Rectal smooth muscle tissue (tissue), 1 donor: ENCODE measurements at regions not wholly inside any gene's neighbourhood (a gene's known extent, or its start where the extent isn't known, plus 50 kb on each side); places are given as distances from the start of the nearest gene placed in this dataset.
"Not testable (repeated sequence)": the region's sequence is repeated elsewhere in the genome, so short reads cannot be mapped to it uniquely, and the experiment has no call there.

ENCODE experiments used
- H3K27ac ChIP-seq: one replicate; pipeline ENCODE4 v1.7.0; 2013; ENCODE audit warnings: low read depth, low read length, inconsistent platforms
- H3K27me3 ChIP-seq: one replicate; pipeline ENCODE4 v1.7.0; 2013; ENCODE audit warnings: low read length; ENCODE audit not compliant: control insufficient read depth, insufficient read depth
- H3K36me3 ChIP-seq: one replicate; pipeline ENCODE4 v1.7.0; 2013; ENCODE audit warnings: low read length; ENCODE audit not compliant: control insufficient read depth, insufficient read depth
- H3K4me1 ChIP-seq: one replicate; pipeline ENCODE4 v1.7.0; 2013; ENCODE audit warnings: low read length; ENCODE audit not compliant: control insufficient read depth, insufficient read depth
- H3K4me3 ChIP-seq: one replicate; pipeline ENCODE4 v1.7.0; 2013; ENCODE audit warnings: low read length
- H3K9ac ChIP-seq: one replicate; pipeline ENCODE4 v1.7.0; 2013; ENCODE audit warnings: low read length

DNA sequence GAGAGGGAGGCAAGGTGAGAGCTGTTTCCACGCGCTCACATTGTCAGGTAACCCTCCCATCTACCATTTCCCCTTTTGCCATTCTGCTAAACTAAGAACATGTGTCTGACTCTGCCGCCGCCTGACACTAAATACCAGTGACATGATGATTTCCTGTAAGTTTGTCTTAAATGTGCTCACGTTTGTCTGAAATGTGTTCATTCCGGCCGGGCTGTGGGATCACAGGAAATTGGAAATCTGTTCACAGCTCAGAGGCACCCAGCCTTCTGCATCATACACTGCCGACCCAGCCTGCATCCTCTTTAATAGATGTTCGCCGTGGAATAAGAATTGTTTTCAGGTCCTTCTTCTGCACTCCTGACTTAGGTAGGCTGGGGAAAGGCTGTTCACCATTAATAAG is 336.2 kb upstream of the PPARGC1A start:
- Histone ChIP-seq H3K36me3 (no peaks in the 10 kb centered on the region), H3K4me1 (no peaks in the 10 kb centered on the region), H3K4me3 (no peak overlapping the region), H3K9ac (no peak overlapping the region), H3K27me3 (no peaks in the 10 kb centered on the region), H3K27ac (no peak overlapping the region)

DNA sequence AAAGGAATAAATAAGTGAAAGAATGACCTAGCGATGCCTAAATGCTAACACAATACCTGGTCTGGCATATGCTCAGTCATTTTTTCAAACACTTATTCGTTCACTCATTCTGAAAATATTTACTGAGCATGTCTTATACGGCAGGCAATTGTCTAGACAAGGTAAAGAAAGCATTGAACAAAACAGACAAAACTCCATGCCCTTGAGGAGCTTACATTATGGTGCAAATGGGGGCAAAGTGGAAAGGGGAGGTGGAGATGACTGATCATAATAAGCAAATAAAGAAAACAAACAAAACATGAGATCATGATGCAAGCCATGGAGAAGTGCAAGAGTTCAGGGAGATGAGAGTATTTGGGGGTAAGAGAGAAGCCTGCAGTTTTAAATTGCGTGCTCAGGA is 334.6 kb upstream of the PPARGC1A start:
- H3K9ac ChIP-seq, result no peak overlapping the region
- no peak overlapping the region for H3K4me3 ChIP-seq
- H3K27me3 ChIP-seq, result no peaks in the 10 kb centered on the region
- no peaks in the 10 kb centered on the region for H3K4me1 ChIP-seq
- no peaks in the 10 kb centered on the region for H3K36me3 ChIP-seq
- H3K27ac ChIP-seq, result no peak overlapping the region

DNA sequence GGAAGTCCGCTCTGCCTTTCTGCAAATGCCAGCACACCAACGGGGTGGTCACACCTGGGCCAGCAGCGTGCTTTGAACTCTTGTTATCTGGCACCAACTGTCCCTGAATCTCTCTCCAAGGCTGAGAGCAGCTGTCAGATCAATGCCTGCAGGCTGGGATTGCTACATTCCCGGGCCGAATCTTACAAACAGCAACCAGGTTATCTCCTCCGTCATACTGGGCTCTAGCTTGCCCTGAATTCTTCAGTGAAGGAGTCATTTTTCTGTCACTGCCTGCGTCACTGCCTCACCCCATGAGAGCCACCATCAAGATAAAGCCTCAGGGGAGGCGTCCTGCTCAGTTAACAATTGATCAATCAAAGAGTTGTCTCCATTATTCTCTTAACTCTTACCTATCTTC is 329.4 kb upstream of the PPARGC1A start:
- Histone ChIP-seq H3K36me3 (no peaks in the 10 kb centered on the region), H3K27ac (no peak overlapping the region), H3K4me1 (no peaks in the 10 kb centered on the region), H3K4me3 (no peak overlapping the region), H3K27me3 (no peaks in the 10 kb centered on the region), H3K9ac (no peak overlapping the region)

DNA sequence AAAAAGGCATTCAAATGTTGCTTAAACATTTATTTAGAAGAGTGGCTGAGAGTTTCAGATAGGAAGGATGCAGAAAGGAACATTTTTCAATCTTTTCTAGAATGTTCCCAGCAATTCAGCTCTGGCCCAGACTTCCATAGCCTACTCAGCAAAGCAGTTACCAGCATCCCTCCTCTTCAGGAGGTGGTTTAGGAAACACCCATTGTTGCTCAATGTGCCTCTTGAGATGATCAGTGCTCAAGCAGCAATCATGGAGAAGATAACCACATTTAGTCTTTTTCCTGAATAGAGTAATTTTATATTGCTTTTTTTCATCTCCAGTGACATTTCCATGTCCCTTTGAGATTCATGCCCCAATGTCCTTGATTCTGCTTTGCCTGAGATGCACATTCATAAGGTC is 328.7 kb upstream of the PPARGC1A start:
- no peak overlapping the region for H3K4me3 ChIP-seq
- H3K4me1 ChIP-seq, result no peaks in the 10 kb centered on the region
- H3K9ac ChIP-seq, result no peak overlapping the region
- H3K27me3 ChIP-seq, result no peaks in the 10 kb centered on the region
- no peaks in the 10 kb centered on the region for H3K36me3 ChIP-seq
- H3K27ac ChIP-seq, result no peak overlapping the region

DNA sequence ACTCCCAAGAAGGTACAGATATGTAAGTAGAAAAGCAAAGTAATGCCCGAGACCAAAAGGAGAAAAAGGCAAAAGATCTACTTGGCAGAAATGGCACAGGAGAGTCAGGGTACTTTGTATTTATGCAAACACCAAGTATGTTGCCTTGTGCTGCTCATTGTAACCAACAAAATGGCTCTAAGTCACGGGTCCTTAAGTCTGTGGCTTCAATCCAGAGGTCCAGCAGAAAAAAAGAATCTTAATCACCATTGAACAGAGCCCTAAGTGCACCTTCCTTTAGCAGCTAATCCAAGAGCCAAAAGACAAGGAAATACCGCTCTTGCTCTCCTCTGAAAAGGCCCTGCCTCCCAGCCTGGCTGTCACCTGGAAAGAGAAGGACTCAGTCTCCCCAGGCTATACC is 324.9 kb upstream of the PPARGC1A start:
- Histone ChIP-seq H3K27me3 (no peaks in the 10 kb centered on the region), H3K36me3 (no peaks in the 10 kb centered on the region), H3K9ac (no peak overlapping the region), H3K4me1 (no peaks in the 10 kb centered on the region), H3K27ac (no peak overlapping the region), H3K4me3 (no peak overlapping the region)

DNA sequence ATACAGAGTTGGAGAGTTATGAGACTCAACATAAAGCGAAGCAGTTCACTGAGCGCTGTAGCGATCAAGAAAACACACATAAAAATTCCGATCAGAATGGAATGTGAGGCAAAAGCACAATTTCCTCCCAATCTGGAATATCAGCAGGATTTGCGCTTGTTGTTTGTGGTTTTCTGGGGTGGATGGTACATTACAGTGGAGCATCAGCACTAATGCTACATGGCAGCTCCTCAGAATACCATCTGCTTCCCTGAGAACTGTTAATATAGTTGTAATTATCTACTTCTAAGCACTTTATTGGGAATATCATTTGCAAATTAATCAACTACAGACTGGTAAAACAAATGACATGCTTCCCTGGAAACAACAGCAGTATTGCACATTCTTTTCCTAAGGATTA is 324.1 kb upstream of the PPARGC1A start:
- H3K27ac ChIP-seq, result no peak overlapping the region

DNA sequence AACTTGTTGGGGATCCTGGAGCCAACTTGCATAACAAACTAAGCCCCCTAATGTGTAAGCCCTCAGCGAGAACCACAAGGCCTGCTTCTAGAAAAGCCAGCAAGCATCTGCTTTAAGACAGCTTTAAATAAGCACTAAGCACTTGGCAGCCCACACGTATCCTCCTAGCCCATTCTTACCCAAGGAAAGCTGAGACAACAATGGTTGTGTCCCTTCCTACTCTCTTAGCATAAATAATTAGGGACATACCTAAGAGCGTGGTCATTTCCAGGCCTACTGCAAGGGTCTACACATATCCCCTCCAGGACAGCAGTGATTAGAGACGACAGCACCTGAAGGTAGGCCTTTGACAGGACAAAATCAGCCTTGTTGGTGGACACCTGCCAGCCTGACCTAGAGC is 322.8 kb upstream of the PPARGC1A start:
- H3K27me3 ChIP-seq, result no peaks in the 10 kb centered on the region
- no peaks in the 10 kb centered on the region for H3K4me1 ChIP-seq
- no peaks in the 10 kb centered on the region for H3K36me3 ChIP-seq
- H3K9ac ChIP-seq, result no peak overlapping the region
- H3K27ac ChIP-seq, result no peak overlapping the region
- no peak overlapping the region for H3K4me3 ChIP-seq

More for the DNA sequence above, 324.1 kb upstream of the PPARGC1A start:
- H3K4me3 ChIP-seq, result no peak overlapping the region
- H3K9ac ChIP-seq, result no peak overlapping the region
- no peaks in the 10 kb centered on the region for H3K36me3 ChIP-seq
- H3K27me3 ChIP-seq, result no peaks in the 10 kb centered on the region
- H3K4me1 ChIP-seq, result no peaks in the 10 kb centered on the region

DNA sequence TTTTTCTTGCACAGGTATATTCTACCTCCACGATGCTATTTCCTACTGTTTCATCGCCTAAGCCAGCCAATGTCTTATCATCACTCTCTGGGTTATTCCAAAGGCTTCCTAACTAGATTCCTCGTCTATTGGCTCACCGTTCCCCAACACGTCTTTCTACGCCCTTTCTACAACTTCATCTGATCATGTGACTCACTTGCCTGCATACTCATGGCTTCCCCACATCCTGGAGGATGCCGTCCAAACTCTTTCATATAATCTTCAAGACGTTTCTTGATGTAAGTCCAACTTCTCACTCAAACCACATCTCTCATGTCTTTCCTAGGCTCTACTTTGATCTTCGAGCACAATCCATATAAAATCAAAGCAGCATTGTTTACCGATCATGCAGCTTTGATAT is 322.0 kb upstream of the PPARGC1A start:
- Histone ChIP-seq H3K27me3 (no peaks in the 10 kb centered on the region), H3K4me1 (no peaks in the 10 kb centered on the region), H3K36me3 (no peaks in the 10 kb centered on the region), H3K27ac (no peak overlapping the region), H3K4me3 (no peak overlapping the region), H3K9ac (no peak overlapping the region)

DNA sequence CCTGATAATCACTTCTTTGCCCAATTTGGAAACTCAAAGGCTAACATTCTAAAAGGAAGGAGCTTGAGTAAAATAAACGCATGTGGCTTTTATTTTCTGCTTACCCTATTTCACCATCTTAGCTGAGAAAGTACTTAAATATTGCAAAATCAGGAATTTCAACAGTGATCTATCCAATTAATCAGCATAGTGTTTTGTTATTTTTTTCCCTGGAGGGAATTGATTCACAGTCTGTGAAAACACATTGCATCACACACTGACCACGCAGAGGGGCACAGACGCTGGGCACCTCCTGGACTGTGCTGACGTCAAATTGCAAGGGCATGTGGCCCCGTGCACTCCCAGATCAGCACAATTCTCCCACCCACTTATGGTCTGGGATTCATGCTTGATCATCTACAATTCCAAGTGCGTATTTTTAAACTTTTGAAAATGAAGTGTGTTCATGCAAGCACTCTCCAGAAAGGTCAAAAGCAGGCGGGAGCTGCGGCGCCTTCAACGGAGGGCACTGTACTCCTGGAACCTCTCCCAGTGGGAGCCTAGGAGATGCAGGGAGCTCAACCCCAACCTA is 320.6 kb upstream of the PPARGC1A start:
- H3K27ac ChIP-seq, result no peak overlapping the region
- no peaks in the 10 kb centered on the region for H3K27me3 ChIP-seq
- no peaks in the 10 kb centered on the region for H3K4me1 ChIP-seq
- H3K9ac ChIP-seq, result no peak overlapping the region
- H3K4me3 ChIP-seq, result no peak overlapping the region
- H3K36me3 ChIP-seq, result no peaks in the 10 kb centered on the region

DNA sequence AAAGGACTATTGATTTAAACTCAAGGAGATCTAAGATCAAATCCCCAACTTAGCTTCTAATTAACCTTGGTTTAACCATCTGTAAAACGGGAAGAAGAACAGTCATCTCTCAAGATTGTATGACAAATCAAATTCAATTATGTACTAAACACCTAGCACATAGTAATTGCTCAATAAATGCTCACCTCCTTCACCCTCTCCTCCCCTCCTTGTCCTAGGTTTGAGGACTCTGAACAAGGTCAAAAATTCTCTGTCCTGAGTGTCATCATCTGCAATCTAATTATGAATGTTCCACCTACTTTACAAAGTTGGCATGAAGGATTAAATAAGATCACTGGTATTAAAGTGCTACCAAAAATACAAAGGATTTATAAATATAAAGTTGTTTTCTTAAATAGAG is 320.1 kb upstream of the PPARGC1A start:
- Histone ChIP-seq H3K27ac (no peak overlapping the region), H3K4me3 (no peak overlapping the region), H3K4me1 (no peaks in the 10 kb centered on the region), H3K36me3 (no peaks in the 10 kb centered on the region), H3K9ac (no peak overlapping the region), H3K27me3 (no peaks in the 10 kb centered on the region)

DNA sequence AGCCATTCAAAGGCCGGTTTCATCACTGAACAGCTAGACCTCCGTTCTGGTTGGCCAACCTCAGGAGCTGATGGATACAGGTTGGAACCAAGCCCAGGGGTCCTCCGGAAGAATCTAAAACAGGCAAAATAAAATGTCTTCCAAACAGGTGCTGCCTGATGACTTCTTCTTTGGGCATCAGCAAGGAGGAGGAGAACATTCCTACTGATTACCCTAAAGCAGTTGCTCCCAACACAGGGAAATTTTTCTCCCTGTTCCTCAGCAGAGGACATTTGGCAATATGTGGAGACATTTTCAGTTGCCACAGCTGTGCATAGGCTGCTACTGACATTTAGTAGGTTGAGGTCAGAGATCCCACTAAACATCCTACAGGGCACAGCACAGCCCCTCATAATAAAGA is 319.3 kb upstream of the PPARGC1A start:
- Histone ChIP-seq H3K4me1 (no peaks in the 10 kb centered on the region), H3K27ac (no peak overlapping the region), H3K27me3 (no peaks in the 10 kb centered on the region), H3K9ac (no peak overlapping the region), H3K4me3 (no peak overlapping the region), H3K36me3 (no peaks in the 10 kb centered on the region)

DNA sequence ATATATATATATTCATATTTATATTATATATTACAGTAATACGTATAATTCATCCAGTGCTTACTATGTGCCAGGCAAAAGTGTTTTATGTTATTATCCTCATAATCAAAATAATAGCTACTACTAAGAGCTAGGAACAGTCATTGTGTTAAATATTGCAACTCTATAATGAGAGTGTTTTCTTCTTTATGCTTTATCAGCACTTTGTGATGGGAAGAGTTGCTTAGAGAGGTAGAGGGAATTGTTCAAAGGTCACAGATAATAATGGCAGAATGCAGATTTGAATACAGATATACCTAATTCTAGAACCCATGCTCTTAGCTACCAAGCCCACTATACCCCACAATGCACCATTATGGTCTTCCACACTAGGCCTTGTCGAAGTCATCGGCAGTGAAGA is 318.8 kb upstream of the PPARGC1A start:
- Histone ChIP-seq H3K27ac (no peak overlapping the region), H3K4me1 (no peaks in the 10 kb centered on the region), H3K36me3 (no peaks in the 10 kb centered on the region), H3K4me3 (no peak overlapping the region), H3K9ac (no peak overlapping the region), H3K27me3 (no peaks in the 10 kb centered on the region)

DNA sequence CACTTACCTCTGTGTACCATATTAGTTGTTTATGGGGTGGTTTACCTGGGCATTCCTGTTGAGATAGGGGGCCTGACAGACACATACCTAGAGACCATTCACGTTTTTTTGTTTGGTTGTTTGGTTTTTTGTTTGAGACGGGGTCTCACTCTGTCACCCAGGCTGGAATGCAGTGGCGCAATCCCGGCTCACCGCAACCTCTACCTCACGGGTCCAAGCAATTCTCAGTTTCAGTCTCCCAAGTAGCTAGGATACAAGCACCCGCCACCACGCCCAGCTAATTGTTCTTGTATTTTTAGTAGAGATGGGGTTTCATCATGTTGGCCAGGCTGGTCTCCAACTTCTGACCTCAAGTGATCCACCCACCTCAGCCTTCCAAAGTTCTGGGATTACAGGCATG is 314.9 kb upstream of the PPARGC1A start:
- H3K4me3 ChIP-seq, H3K36me3 ChIP-seq, H3K9ac ChIP-seq, H3K27me3 ChIP-seq, H3K4me1 ChIP-seq, H3K27ac ChIP-seq: not testable (repeated sequence)
